H1 (cell line): ENCODE measurements at regions not wholly inside any gene's neighbourhood (a gene's known extent, or its start where the extent isn't known, plus 50 kb on each side); places are given as distances from the start of the nearest gene placed in this dataset.

Source experiments
- CHD1 ChIP-seq: IDR thresholded peaks from 2 replicates; pipeline ENCODE4 v1.6.1; 2012; ENCODE audit warnings: low read depth, low read length, improper control_type of control experiment
- CREB1 ChIP-seq: IDR thresholded peaks from 2 replicates; pipeline ENCODE4 v1.6.1; 2012; ENCODE audit warnings: inconsistent platforms
- NANOG ChIP-seq: IDR thresholded peaks from 2 replicates; pipeline ENCODE4 v1.6.1; 2011; ENCODE audit warnings: low read length, low read depth, mild to moderate bottlenecking, inconsistent platforms; ENCODE audit not compliant: insufficient read depth, poor library complexity, severe bottlenecking
- RNF2 ChIP-seq: fragments of 200-900, 300-1000 bp; sonication (generic); IDR thresholded peaks from 2 replicates; pipeline ENCODE4 v1.7.1; 2016; ENCODE audit warnings: borderline replicate concordance, low read depth, mild to moderate bottlenecking, antibody characterized with exemption, low read length; ENCODE audit not compliant: poor library complexity, severe bottlenecking; ENCODE audit errors: missing control alignments
- ZNF274 ChIP-seq: IDR thresholded peaks from 2 replicates; pipeline ENCODE4 v1.7.0; 2012; ENCODE audit warnings: low read length, borderline replicate concordance; ENCODE audit errors: extremely low read depth
- TF ChIP-seq, protein P1 (sequence below): fragments of 300-600 bp; sonication (generic); IDR thresholded peaks from 2 replicates; pipeline ENCODE4 v1.7.1; 2012; ENCODE audit warnings: low read length, moderate library complexity, mild to moderate bottlenecking, inconsistent platforms; ENCODE audit not compliant: insufficient replicate concordance
- TF ChIP-seq, protein P2 (sequence below): IDR thresholded peaks from 2 replicates; pipeline ENCODE4 v1.6.1; 2011; ENCODE audit warnings: low read depth, mild to moderate bottlenecking, low read length; ENCODE audit not compliant: insufficient read depth
- TF ChIP-seq, protein P3 (sequence below): IDR thresholded peaks from 2 replicates; pipeline ENCODE4 v1.6.1; 2012; ENCODE audit warnings: low read length, inconsistent platforms

DNA sequence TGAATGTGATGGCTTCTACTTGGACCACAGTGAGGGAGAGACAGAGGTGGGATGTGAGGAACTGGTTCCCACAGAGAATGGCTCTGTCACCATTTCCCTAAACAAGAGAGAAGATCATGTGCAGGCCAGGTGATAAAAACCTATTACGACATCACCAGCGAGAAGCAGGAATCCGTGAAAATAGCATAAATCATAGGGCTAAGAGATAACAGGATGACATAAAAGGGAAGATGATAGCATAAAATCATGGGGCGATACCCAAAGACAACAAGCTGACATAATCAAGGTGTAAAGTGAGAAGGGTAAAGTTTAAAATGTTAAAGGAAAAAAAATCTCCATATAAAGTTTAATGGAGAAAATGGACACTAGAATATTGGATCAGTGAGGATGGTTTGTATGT, 205.5 kb upstream of the SLIT2 start (continued):
- TF ChIP-seq, protein P1, sequence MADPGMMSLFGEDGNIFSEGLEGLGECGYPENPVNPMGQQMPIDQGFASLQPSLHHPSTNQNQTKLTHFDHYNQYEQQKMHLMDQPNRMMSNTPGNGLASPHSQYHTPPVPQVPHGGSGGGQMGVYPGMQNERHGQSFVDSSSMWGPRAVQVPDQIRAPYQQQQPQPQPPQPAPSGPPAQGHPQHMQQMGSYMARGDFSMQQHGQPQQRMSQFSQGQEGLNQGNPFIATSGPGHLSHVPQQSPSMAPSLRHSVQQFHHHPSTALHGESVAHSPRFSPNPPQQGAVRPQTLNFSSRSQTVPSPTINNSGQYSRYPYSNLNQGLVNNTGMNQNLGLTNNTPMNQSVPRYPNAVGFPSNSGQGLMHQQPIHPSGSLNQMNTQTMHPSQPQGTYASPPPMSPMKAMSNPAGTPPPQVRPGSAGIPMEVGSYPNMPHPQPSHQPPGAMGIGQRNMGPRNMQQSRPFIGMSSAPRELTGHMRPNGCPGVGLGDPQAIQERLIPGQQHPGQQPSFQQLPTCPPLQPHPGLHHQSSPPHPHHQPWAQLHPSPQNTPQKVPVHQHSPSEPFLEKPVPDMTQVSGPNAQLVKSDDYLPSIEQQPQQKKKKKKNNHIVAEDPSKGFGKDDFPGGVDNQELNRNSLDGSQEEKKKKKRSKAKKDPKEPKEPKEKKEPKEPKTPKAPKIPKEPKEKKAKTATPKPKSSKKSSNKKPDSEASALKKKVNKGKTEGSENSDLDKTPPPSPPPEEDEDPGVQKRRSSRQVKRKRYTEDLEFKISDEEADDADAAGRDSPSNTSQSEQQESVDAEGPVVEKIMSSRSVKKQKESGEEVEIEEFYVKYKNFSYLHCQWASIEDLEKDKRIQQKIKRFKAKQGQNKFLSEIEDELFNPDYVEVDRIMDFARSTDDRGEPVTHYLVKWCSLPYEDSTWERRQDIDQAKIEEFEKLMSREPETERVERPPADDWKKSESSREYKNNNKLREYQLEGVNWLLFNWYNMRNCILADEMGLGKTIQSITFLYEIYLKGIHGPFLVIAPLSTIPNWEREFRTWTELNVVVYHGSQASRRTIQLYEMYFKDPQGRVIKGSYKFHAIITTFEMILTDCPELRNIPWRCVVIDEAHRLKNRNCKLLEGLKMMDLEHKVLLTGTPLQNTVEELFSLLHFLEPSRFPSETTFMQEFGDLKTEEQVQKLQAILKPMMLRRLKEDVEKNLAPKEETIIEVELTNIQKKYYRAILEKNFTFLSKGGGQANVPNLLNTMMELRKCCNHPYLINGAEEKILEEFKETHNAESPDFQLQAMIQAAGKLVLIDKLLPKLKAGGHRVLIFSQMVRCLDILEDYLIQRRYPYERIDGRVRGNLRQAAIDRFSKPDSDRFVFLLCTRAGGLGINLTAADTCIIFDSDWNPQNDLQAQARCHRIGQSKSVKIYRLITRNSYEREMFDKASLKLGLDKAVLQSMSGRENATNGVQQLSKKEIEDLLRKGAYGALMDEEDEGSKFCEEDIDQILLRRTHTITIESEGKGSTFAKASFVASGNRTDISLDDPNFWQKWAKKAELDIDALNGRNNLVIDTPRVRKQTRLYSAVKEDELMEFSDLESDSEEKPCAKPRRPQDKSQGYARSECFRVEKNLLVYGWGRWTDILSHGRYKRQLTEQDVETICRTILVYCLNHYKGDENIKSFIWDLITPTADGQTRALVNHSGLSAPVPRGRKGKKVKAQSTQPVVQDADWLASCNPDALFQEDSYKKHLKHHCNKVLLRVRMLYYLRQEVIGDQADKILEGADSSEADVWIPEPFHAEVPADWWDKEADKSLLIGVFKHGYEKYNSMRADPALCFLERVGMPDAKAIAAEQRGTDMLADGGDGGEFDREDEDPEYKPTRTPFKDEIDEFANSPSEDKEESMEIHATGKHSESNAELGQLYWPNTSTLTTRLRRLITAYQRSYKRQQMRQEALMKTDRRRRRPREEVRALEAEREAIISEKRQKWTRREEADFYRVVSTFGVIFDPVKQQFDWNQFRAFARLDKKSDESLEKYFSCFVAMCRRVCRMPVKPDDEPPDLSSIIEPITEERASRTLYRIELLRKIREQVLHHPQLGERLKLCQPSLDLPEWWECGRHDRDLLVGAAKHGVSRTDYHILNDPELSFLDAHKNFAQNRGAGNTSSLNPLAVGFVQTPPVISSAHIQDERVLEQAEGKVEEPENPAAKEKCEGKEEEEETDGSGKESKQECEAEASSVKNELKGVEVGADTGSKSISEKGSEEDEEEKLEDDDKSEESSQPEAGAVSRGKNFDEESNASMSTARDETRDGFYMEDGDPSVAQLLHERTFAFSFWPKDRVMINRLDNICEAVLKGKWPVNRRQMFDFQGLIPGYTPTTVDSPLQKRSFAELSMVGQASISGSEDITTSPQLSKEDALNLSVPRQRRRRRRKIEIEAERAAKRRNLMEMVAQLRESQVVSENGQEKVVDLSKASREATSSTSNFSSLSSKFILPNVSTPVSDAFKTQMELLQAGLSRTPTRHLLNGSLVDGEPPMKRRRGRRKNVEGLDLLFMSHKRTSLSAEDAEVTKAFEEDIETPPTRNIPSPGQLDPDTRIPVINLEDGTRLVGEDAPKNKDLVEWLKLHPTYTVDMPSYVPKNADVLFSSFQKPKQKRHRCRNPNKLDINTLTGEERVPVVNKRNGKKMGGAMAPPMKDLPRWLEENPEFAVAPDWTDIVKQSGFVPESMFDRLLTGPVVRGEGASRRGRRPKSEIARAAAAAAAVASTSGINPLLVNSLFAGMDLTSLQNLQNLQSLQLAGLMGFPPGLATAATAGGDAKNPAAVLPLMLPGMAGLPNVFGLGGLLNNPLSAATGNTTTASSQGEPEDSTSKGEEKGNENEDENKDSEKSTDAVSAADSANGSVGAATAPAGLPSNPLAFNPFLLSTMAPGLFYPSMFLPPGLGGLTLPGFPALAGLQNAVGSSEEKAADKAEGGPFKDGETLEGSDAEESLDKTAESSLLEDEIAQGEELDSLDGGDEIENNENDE: no peak
- no peak for TF ChIP-seq CREB1
- TF ChIP-seq ZNF274: no peak
- no peak for TF ChIP-seq CHD1
- TF ChIP-seq NANOG: no peak
- TF ChIP-seq, protein P2, sequence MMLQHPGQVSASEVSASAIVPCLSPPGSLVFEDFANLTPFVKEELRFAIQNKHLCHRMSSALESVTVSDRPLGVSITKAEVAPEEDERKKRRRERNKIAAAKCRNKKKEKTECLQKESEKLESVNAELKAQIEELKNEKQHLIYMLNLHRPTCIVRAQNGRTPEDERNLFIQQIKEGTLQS: no peak
- no peak for TF ChIP-seq RNF2
- TF ChIP-seq, protein P3, sequence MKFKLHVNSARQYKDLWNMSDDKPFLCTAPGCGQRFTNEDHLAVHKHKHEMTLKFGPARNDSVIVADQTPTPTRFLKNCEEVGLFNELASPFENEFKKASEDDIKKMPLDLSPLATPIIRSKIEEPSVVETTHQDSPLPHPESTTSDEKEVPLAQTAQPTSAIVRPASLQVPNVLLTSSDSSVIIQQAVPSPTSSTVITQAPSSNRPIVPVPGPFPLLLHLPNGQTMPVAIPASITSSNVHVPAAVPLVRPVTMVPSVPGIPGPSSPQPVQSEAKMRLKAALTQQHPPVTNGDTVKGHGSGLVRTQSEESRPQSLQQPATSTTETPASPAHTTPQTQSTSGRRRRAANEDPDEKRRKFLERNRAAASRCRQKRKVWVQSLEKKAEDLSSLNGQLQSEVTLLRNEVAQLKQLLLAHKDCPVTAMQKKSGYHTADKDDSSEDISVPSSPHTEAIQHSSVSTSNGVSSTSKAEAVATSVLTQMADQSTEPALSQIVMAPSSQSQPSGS: no peak
